Activated gamma-delta T cell treated with anti-CD3 and anti-CD28 coated beads, Interleukin-2, amount 50 U/mL, for 16 hours (primary cell): ENCODE measurements at regions not wholly inside any gene's neighbourhood (a gene's known extent, or its start where the extent isn't known, plus 50 kb on each side); places are given as distances from the start of the nearest gene placed in this dataset.
"Not testable (repeated sequence)": the region's sequence is repeated elsewhere in the genome, so short reads cannot be mapped to it uniquely, and the experiment has no call there.

ENCODE experiments used
- DNase-seq: peaks from one replicate; pipeline ENCODE4 v3.0.0-alpha.2; 2020; ENCODE audit warnings: low read depth

DNA sequence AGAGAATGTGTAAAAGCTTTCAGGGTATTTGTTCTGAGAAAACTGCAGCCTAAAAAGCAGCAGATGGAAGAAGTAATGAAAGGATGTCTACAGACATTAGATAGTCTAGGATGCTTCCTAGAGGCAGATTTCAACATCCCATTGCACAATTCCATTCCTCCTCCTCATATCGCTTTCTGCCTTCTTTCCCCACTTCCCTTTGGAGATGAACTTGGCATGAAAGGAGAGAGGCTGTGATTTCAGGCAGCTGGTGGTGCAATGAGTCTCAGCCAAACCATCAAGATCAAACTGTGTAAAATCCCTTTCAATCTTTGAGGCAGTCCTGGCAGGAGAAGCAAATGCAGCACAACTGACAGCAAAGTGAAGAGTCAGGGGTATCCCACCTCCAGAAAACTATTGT is 438.7 kb upstream of the KCNMB2 start:
- no peak for DNase-seq

GRCh38 chr3:178099274-178099673 is 437.0 kb upstream of the KCNMB2 start:
- no peak for DNase-seq

GRCh38 chr3:178099862-178100261 is 436.4 kb upstream of the KCNMB2 start:
- no peak for DNase-seq

GRCh38 chr3:178100908-178101307 is 435.3 kb upstream of the KCNMB2 start:
- DNase-seq, result no peak

GRCh38 chr3:178103140-178103539 is 433.1 kb upstream of the KCNMB2 start:
- no peak for DNase-seq

DNA sequence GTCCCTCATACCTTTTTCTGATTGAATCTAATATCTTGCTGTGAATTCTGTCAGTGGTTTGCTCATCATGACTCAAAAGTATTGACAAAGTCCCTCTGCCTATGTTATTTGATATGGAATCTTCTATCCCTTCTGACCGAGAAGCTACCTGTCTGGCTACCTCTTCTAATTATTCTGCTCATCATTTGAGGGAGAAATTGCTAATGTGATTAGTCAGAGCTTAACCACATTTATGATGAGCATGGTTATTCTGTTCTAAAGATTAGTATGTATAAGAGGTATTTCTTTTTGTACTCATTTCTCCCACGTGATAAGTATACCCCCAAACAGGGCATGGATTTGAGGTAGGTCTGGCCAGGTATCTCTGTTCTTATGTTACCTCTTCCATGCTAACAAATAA is 428.4 kb upstream of the KCNMB2 start:
- no peak for DNase-seq

- DNase-seq, result no peak
Observed at GRCh38 chr3:178109691-178110090, 426.5 kb upstream of the KCNMB2 start.

- no peak for DNase-seq
Observed at GRCh38 chr3:178112134-178112533, 424.1 kb upstream of the KCNMB2 start.

GRCh38 chr3:178112552-178112951 is 423.7 kb upstream of the KCNMB2 start:
- DNase-seq, result not testable (repeated sequence)

DNA sequence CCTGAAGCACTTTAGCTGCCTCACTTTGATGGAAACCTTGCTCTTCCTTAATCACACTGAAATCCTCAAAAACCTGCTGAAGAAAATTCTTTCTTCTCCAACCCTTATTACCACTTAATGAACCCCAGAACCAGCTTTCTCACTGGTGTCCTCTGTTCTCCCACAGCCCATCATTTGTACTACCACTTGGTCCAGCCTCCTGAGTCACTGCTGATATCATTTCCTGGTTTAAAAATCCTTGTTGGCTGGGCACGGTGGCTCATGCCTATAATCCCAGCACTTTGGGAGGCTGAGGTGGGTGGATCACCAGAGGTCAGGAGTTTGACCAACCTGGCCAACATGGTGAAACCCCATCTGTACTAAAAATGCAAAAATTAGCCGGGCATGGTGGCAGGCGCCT is 418.6 kb upstream of the KCNMB2 start:
- no peak for DNase-seq

DNA sequence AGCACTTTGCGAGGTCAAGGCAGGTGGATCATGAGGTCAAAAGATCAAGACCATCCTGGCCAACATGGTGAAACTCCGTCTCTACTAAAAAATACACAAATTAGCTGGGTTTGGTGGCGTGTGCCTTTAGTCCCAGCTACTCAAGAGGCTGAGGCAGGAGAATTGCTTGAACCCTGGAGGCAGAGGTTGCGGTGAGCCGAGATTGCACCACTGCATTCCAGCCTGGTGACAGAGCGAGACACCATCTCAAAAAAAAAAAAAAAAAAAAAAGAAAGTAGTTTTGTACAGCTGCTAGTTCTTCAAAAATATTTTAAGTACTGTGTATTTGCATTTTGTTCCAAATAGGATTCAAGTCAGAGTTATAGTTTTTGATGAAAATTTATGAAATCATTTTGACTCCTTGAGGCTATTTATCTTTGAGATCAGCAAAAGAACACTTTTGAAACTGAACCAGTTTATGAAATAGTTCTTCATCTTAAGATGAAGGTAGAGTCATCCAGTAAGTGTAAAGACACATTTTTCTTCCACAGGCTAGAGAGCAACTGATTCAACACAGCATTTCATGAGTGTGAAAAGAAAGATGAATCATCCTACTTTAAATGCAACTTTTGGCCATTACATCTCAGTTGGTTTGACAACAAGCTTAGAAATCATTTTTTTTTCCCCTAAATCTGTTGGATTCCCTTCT is 416.5 kb upstream of the KCNMB2 start:
- DNase-seq, result not testable (repeated sequence)

- DNase-seq, result no peak
Observed at GRCh38 chr3:178120367-178120766, 415.9 kb upstream of the KCNMB2 start.

- DNase-seq, result no peak
Observed at GRCh38 chr3:178126686-178127085, 409.6 kb upstream of the KCNMB2 start.

DNA sequence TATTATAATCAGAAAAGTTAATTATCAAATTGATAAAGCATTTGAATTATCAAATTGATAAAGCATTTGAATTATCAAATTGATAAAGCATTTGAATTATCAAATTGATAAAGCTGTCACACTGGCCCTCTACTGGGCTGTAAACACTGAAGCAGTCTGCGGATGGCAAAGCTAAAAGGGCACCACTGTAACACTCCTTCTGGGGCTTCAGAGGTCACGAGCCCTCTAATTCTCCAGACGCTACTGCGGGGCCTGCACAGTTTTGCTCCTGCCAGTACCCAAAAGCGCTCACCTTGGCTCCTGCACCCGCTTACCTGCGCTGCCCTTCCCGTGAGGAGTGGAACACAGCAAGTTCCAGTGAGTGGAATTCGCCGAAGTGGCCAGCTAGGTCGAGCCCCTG is 409.0 kb upstream of the KCNMB2 start:
- DNase-seq, result no peak

- DNase-seq, result no peak
Observed at GRCh38 chr3:178129109-178129508, 407.1 kb upstream of the KCNMB2 start.

DNA sequence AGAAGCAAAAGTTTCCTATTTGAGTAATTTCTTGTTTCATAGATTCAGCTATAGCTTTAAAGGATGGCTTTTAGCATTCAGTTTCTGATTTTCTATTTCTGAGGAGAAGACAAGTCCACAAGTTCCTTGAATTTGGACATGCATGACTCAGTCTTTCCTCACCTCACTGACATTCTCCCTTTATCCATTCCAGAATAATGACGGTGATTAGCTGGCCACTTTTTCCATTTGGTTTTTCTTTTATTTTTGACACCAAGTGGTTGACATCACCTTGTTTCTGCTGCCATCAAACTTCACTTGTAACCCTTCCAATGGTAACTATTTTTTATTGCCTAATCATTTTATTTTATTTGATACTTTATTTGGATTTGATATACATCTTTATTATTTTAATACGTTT is 404.4 kb upstream of the KCNMB2 start:
- no peak for DNase-seq

DNA sequence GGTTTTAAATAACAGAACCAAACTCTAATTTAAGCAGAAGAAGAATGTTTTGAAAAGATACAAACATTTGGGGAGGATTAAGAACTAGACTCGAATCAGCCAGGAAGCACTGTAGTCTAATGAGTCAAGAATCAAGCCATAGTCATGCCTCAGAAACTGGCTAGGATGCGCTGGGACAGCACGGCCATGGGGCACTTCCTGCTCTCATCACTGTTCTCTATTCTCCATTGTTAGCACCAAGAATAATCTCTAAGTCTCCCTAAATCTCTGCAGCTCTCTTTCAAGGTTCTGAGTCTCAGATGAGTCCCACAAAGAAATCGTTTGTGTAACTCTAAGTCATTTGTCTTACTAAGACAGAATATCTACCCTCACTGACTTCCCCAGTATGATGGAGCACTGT is 399.0 kb upstream of the KCNMB2 start:
- no peak for DNase-seq

GRCh38 chr3:178137831-178138230 is 398.4 kb upstream of the KCNMB2 start:
- no peak for DNase-seq

GRCh38 chr3:178139116-178139515 is 397.1 kb upstream of the KCNMB2 start:
- no peak for DNase-seq

DNA sequence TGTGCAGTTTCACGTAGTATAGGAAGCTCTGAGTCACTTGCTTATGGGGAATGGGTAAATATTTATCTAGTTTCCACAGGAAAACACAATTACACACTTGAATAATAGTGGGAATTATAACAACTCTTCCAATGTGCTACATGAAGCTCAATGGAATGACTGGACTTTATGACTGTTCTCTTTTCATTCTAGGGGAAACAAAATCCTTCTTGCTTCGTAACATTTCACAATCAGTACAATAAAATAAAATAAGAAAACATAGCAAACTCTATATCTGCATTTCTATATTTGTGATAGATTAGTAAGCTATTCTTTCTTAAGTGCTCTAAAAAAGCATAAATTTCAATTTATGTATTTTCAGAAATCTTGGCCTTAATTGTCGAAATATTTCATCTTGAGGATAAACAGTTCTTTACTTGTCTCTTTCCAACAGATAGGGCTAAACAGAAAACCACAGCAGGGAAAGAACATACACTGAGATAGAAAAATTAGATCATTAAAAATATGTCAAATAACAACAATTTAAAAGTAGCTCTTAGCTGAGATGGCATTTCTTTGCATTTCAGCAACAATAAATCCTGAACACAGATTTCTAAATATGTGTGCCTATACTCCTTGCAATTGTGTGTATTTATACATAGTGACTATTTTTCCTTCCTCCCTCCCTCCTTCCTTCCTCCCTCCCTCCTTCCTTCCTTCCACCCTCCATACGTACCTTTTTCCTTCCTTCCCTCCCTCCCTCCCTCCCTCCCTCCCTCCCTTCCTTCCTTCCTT is 395.5 kb upstream of the KCNMB2 start:
- DNase-seq, result no peak

DNA sequence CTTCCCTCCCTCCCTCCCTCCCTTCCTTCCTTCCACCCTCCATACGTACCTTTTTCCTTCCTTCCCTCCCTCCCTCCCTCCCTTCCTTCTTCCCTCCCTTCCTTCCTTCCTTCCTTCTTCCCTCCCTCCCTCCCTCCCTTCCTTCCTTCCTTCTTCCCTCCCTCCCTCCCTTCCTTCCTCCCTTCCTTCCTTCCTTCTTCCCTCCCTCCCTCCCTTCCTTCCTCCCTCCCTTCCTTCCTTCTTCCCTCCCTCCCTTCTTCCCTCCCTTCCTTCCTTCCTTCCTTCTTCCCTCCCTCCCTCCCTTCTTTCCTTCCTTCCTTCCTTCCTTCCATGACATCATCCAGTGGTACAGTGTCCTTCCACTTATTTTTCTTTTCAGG is 394.9 kb upstream of the KCNMB2 start:
- not testable (repeated sequence) for DNase-seq

GRCh38 chr3:178146406-178146831 is 389.8 kb upstream of the KCNMB2 start:
- no peak for DNase-seq

- no peak for DNase-seq
Observed at GRCh38 chr3:178147001-178147400, 389.2 kb upstream of the KCNMB2 start.
